K562 (cell line): ENCODE measurements at regions not wholly inside any gene's neighbourhood (a gene's known extent, or its start where the extent isn't known, plus 50 kb on each side); places are given as distances from the start of the nearest gene placed in this dataset.
"Not testable (repeated sequence)": the region's sequence is repeated elsewhere in the genome, so short reads cannot be mapped to it uniquely, and the experiment has no call there.

Source experiments
- ATAC-seq: fragments of 200-7000 bp; cut with Tn5 transposase; 3 replicates; pipeline ENCODE4 v1.9.1; 2020; ENCODE audit warnings: moderate library complexity
- BruUV-seq: library from RNA; stranded (reverse); fragments of 400-500 nt; replicated peaks from 2 replicates; lab custom pipeline; 2021; lab: Mats Ljungman, UMichigan
- CTCF ChIA-PET: fragments of 300-600 bp; formaldehyde crosslinking; extraction: SDS; loops from one replicate; lab custom pipeline; 2021; ENCODE audit warnings: low intra/inter-chr PET ratio; lab: Yijun Ruan, JAX
- POLR2A ChIA-PET: fragments of 300-600, 350-650 bp; sonication (Branson Sonifier 250); formaldehyde crosslinking; extraction: SDS; loops from one replicate; lab custom pipeline; 2021; ENCODE audit warnings: antibody characterized with exemption, inconsistent platforms; lab: Yijun Ruan, JAX
- DNase-seq, 4 experiments: peaks; one replicate each; pipeline versions ENCODE4 v3.0.0 to v3.0.0-alpha.2; 2011 to 2018; ENCODE audit warnings: low spot score in 3 of 4, mixed read lengths in 3 of 4; ENCODE audit errors: extremely low read depth in 1 of 4
- FAIRE-seq: peaks from 2 replicates; lab custom pipeline; 2011; peaks lifted over from hg19 to GRCh38; lab: Jason Lieb, UNC
- H2AFZ ChIP-seq: 2 replicates; pipeline ENCODE4 v1.6.0; 2011; ENCODE audit warnings: low read depth, low read length, control low read depth, inconsistent platforms
- H3K27ac ChIP-seq: fragments of 200-600 bp; 3 replicates; pipeline ENCODE4 v1.8.0; 2011; ENCODE audit warnings: low read depth, mild to moderate bottlenecking, control low read depth, inconsistent platforms, low read length, moderate library complexity, mixed read lengths; ENCODE audit errors: extremely low read depth
- H3K27me3 ChIP-seq, 2 experiments: fragments of 300-600 bp in 1 of 2; 2 replicates in 1 of 2; 3 replicates in 1 of 2; pipeline versions ENCODE4 v1.6.0 to v1.8.0; 2011; ENCODE audit warnings: inconsistent platforms in 2 of 2, low read length in 2 of 2, mild to moderate bottlenecking in 1 of 2, mixed read lengths in 1 of 2, moderate library complexity in 1 of 2; ENCODE audit not compliant: control insufficient read depth in 2 of 2, insufficient read depth in 2 of 2
- H3K36me3 ChIP-seq: fragments of 300-600 bp; 3 replicates; pipeline ENCODE4 v1.8.0; 2011; ENCODE audit warnings: mild to moderate bottlenecking, low read length, inconsistent platforms; ENCODE audit not compliant: control insufficient read depth, insufficient read depth
- H3K4me1 ChIP-seq, 2 experiments: fragments of 200-600 bp in 1 of 2; replicated peaks in 1 of 2; 2 replicates in 1 of 2; 3 replicates in 1 of 2; pipeline versions ENCODE4 v1.5.1 to v1.8.0; 2011; ENCODE audit warnings: inconsistent platforms in 2 of 2, low read length in 2 of 2, mild to moderate bottlenecking in 1 of 2, mixed read lengths in 1 of 2, moderate library complexity in 1 of 2; ENCODE audit not compliant: control insufficient read depth in 2 of 2, insufficient read depth in 2 of 2
- H3K4me2 ChIP-seq: 2 replicates; pipeline ENCODE4 v1.6.1; 2011; ENCODE audit warnings: low read length, control low read depth, inconsistent platforms, mixed read lengths; ENCODE audit not compliant: insufficient read depth
- H3K4me3 ChIP-seq: fragments of 200-600 bp; sonication (generic), shearing (Covaris generic); 2 replicates; pipeline ENCODE4 v1.5.1; 2016; ENCODE audit warnings: control low read depth, inconsistent platforms
- H3K79me2 ChIP-seq: fragments of 200-600 bp; 3 replicates; pipeline ENCODE4 v1.8.0; 2011; ENCODE audit warnings: low read length, inconsistent platforms; ENCODE audit not compliant: control insufficient read depth, insufficient read depth
- H3K9ac ChIP-seq, 2 experiments: 2 replicates each; pipeline versions ENCODE4 v1.6.0 to v1.6.1; 2011; ENCODE audit warnings: low read depth in 2 of 2, low read length in 2 of 2, control low read depth in 1 of 2, inconsistent platforms in 1 of 2, mild to moderate bottlenecking in 1 of 2, mixed read lengths in 1 of 2; ENCODE audit not compliant: insufficient read depth in 1 of 2
- H3K9me1 ChIP-seq: one replicate; pipeline ENCODE4 v1.6.0; 2011; ENCODE audit warnings: inconsistent platforms, mild to moderate bottlenecking, low read length, moderate library complexity; ENCODE audit not compliant: control insufficient read depth, insufficient read depth
- H3K9me3 ChIP-seq: replicated peaks from 2 replicates; pipeline ENCODE4 v1.5.1; 2011; ENCODE audit warnings: low read depth, low read length, inconsistent platforms; ENCODE audit not compliant: control insufficient read depth, insufficient read depth
- H4K20me1 ChIP-seq: replicated peaks from 2 replicates; pipeline ENCODE4 v1.6.1; 2011; ENCODE audit warnings: low read length, inconsistent platforms, mixed read lengths; ENCODE audit not compliant: control insufficient read depth, insufficient read depth
- WGBS: fragments of 100-300 bp; shearing (Covaris generic); methylation state at CpG from one replicate; pipeline ENCODE4 v1.1.6; 2016; ENCODE audit warnings: low coverage, mixed read lengths; ENCODE audit not compliant: insufficient coverage; ENCODE audit errors: missing lambda C conversion rate; 5-methylcytosine and 5-hydroxymethylcytosine counted together
- in situ Hi-C: fragments of 300-500 bp; cut with MboI; formaldehyde crosslinking; loops from 4 replicates; pipeline ENCODE4 v1.15.0; 2018; ENCODE audit warnings: inconsistent platforms, mixed read lengths
- intact Hi-C: fragments of 100-400 bp; cut with micrococcal nuclease; formaldehyde crosslinking; loops from 2 replicates; pipeline ENCODE4 v1.14.2; 2022
- TF ChIP-seq, protein P1 (sequence below): fragments of 450-650 bp; IDR thresholded peaks from 2 replicates; pipeline ENCODE4 v1.6.1; 2018; ENCODE audit warnings: mild to moderate bottlenecking, low read depth; ENCODE audit not compliant: partially characterized antibody

DNA sequence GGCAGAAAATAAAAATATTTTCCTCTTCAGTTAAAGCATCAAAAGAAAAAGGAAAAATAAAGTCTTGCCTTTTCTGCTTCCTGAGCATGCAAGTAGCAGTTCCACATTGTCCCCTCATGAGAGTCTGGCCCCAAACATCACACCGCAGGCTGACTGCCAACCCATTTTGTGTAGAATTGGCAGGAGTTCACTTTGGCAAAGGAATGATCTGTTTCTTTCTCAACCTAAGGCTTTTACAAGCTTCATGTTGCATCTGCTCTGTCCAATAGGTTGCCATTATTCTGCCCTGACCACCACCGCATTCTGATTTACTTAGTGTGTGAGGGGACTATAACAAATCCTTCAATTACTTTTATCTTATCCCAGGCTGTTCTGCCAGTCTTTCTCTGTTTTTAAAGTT, 249.5 kb downstream of the ISL1 start:
- no peaks in the 10 kb centered on the region; the same call in 1 of the 2 replicates for H3K9me3 ChIP-seq
- 0% methylated on average over 2 of the region's 2 CpGs for WGBS
- ATAC-seq (no peak), DNase-seq (no peak), FAIRE-seq (no peak)
- no peak overlapping the region for H3K4me2 ChIP-seq
- intact Hi-C loops (no loop called here), in situ Hi-C loops (no loop called here)
- H3K79me2 ChIP-seq = no peaks in the 10 kb centered on the region
- H3K36me3 ChIP-seq = no peaks in the 10 kb centered on the region
- H3K4me1 ChIP-seq = no peaks in the 10 kb centered on the region
- H3K4me3 ChIP-seq = no peak overlapping the region
- TF ChIP-seq, protein P1, sequence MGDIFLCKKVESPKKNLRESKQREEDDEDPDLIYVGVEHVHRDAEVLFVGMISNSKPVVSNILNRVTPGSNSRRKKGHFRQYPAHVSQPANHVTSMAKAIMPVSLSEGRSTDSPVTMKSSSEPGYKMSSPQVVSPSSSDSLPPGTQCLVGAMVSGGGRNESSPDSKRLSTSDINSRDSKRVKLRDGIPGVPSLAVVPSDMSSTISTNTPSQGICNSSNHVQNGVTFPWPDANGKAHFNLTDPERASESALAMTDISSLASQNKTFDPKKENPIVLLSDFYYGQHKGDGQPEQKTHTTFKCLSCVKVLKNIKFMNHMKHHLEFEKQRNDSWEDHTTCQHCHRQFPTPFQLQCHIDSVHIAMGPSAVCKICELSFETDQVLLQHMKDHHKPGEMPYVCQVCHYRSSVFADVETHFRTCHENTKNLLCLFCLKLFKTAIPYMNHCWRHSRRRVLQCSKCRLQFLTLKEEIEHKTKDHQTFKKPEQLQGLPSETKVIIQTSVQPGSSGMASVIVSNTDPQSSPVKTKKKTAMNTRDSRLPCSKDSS = no peak
- no TSS peak for BruUV-seq
- H3K27ac ChIP-seq = no peak overlapping the region
- ChIA-PET CTCF (no interaction called here), POLR2A (no interaction called here)
- H4K20me1 ChIP-seq = no peaks in the 10 kb centered on the region
- H3K9me1 ChIP-seq = no peaks in the 10 kb centered on the region
- H3K27me3 ChIP-seq = no peaks in the 10 kb centered on the region
- H2AFZ ChIP-seq = no peak overlapping the region
- no peak overlapping the region for H3K9ac ChIP-seq

DNA sequence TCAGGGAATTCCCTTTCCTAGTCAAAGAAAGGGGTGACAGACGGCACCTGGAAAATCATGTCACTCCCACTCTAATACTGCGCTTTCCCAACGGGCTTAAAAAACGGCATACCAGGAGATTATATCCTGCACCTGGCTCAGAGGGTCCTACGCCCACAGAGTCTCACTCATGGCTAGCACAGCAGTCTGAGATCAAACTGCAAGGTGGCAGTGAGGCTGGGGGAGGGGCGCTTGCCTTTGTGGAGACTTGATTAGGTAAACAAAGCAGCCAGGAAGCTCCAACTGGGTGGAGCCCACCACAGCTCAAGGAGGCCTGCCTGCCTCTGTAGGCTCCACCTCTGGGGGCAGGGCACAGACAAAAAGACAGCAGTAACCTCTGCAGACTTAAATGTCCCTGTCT, 253.7 kb downstream of the ISL1 start:
- POLR2A ChIA-PET = not testable (repeated sequence)

More for the DNA sequence above, 253.7 kb downstream of the ISL1 start:
- 2% methylated on average over 6 of the region's 6 CpGs for WGBS
- FAIRE-seq, H3K9ac ChIP-seq, H3K4me1 ChIP-seq, H3K9me1 ChIP-seq, H3K27ac ChIP-seq, H3K27me3 ChIP-seq, H3K79me2 ChIP-seq, intact Hi-C loops, CTCF ChIA-PET, ATAC-seq, H3K9me3 ChIP-seq, H3K36me3 ChIP-seq, H4K20me1 ChIP-seq, H3K4me2 ChIP-seq, BruUV-seq, in situ Hi-C loops, H2AFZ ChIP-seq, H3K4me3 ChIP-seq, DNase-seq: not testable (repeated sequence)
